ENCODE measurements at regions not wholly inside any gene's neighbourhood (a gene's known extent, or its start where the extent isn't known, plus 50 kb on each side); places are given as distances from the start of the nearest gene placed in this dataset.

DNA sequence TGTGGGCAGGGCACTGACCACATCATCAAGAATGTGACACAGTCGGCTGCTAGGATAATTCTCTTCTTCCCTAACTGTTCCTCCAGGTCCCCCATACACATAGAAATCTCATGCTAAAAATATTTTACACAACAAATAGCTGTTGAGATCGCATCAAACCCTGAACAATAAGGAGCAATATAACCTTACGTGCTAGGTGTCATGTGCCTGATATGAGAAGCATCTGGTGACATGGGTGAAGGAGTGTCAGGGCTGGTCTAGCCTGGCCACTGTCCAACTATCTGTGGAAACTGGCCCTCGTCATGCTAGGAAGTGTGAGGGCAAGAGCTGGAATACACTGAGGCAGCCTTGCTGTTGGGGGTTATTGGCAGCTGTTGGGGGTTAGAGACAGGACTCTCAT lies 167.3 kb upstream of the PGRMC2 start (continued):
- TF ChIP-seq, protein P1, sequence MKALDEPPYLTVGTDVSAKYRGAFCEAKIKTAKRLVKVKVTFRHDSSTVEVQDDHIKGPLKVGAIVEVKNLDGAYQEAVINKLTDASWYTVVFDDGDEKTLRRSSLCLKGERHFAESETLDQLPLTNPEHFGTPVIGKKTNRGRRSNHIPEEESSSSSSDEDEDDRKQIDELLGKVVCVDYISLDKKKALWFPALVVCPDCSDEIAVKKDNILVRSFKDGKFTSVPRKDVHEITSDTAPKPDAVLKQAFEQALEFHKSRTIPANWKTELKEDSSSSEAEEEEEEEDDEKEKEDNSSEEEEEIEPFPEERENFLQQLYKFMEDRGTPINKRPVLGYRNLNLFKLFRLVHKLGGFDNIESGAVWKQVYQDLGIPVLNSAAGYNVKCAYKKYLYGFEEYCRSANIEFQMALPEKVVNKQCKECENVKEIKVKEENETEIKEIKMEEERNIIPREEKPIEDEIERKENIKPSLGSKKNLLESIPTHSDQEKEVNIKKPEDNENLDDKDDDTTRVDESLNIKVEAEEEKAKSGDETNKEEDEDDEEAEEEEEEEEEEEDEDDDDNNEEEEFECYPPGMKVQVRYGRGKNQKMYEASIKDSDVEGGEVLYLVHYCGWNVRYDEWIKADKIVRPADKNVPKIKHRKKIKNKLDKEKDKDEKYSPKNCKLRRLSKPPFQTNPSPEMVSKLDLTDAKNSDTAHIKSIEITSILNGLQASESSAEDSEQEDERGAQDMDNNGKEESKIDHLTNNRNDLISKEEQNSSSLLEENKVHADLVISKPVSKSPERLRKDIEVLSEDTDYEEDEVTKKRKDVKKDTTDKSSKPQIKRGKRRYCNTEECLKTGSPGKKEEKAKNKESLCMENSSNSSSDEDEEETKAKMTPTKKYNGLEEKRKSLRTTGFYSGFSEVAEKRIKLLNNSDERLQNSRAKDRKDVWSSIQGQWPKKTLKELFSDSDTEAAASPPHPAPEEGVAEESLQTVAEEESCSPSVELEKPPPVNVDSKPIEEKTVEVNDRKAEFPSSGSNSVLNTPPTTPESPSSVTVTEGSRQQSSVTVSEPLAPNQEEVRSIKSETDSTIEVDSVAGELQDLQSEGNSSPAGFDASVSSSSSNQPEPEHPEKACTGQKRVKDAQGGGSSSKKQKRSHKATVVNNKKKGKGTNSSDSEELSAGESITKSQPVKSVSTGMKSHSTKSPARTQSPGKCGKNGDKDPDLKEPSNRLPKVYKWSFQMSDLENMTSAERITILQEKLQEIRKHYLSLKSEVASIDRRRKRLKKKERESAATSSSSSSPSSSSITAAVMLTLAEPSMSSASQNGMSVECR (CRISPR knock-in tag; IDR thresholded peaks at IDR 0.05; ENCODE audit: borderline replicate concordance): no peak
- TF ChIP-seq ZNF396 (CRISPR knock-in tag; IDR thresholded peaks at IDR 0.05; ENCODE audit: borderline replicate concordance): no peak
- TF ChIP-seq, protein P2, sequence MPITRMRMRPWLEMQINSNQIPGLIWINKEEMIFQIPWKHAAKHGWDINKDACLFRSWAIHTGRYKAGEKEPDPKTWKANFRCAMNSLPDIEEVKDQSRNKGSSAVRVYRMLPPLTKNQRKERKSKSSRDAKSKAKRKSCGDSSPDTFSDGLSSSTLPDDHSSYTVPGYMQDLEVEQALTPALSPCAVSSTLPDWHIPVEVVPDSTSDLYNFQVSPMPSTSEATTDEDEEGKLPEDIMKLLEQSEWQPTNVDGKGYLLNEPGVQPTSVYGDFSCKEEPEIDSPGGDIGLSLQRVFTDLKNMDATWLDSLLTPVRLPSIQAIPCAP (CRISPR knock-in tag; IDR thresholded peaks at IDR 0.05): no peak
- TF ChIP-seq CREB1 (CRISPR knock-in tag; IDR thresholded peaks at IDR 0.05): no peak
- no peak for TF ChIP-seq ETV6 (CRISPR knock-in tag; IDR thresholded peaks at IDR 0.05)
- no peak for TF ChIP-seq TCF7 (CRISPR knock-in tag; IDR thresholded peaks at IDR 0.05; ENCODE audit: low read depth)
- no peak for TF ChIP-seq RORB (CRISPR knock-in tag; IDR thresholded peaks at IDR 0.05)
- no peak for TF ChIP-seq ZNF121 (CRISPR knock-in tag; IDR thresholded peaks at IDR 0.05)
- TF ChIP-seq MXD4 (CRISPR knock-in tag; IDR thresholded peaks at IDR 0.05; ENCODE audit: borderline replicate concordance): no peak
- TF ChIP-seq, protein P3, sequence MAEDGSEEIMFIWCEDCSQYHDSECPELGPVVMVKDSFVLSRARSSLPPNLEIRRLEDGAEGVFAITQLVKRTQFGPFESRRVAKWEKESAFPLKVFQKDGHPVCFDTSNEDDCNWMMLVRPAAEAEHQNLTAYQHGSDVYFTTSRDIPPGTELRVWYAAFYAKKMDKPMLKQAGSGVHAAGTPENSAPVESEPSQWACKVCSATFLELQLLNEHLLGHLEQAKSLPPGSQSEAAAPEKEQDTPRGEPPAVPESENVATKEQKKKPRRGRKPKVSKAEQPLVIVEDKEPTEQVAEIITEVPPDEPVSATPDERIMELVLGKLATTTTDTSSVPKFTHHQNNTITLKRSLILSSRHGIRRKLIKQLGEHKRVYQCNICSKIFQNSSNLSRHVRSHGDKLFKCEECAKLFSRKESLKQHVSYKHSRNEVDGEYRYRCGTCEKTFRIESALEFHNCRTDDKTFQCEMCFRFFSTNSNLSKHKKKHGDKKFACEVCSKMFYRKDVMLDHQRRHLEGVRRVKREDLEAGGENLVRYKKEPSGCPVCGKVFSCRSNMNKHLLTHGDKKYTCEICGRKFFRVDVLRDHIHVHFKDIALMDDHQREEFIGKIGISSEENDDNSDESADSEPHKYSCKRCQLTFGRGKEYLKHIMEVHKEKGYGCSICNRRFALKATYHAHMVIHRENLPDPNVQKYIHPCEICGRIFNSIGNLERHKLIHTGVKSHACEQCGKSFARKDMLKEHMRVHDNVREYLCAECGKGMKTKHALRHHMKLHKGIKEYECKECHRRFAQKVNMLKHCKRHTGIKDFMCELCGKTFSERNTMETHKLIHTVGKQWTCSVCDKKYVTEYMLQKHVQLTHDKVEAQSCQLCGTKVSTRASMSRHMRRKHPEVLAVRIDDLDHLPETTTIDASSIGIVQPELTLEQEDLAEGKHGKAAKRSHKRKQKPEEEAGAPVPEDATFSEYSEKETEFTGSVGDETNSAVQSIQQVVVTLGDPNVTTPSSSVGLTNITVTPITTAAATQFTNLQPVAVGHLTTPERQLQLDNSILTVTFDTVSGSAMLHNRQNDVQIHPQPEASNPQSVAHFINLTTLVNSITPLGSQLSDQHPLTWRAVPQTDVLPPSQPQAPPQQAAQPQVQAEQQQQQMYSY (CRISPR knock-in tag; IDR thresholded peaks at IDR 0.05): no peak
- no peak for TF ChIP-seq CBFB (CRISPR knock-in tag; IDR thresholded peaks at IDR 0.05; ENCODE audit: low read depth)
- TF ChIP-seq SMAD3 (CRISPR knock-in tag; IDR thresholded peaks at IDR 0.05; ENCODE audit: borderline replicate concordance): no peak
- TF ChIP-seq TEAD4 (CRISPR knock-in tag; IDR thresholded peaks at IDR 0.05): no peak
- TF ChIP-seq, protein P4, sequence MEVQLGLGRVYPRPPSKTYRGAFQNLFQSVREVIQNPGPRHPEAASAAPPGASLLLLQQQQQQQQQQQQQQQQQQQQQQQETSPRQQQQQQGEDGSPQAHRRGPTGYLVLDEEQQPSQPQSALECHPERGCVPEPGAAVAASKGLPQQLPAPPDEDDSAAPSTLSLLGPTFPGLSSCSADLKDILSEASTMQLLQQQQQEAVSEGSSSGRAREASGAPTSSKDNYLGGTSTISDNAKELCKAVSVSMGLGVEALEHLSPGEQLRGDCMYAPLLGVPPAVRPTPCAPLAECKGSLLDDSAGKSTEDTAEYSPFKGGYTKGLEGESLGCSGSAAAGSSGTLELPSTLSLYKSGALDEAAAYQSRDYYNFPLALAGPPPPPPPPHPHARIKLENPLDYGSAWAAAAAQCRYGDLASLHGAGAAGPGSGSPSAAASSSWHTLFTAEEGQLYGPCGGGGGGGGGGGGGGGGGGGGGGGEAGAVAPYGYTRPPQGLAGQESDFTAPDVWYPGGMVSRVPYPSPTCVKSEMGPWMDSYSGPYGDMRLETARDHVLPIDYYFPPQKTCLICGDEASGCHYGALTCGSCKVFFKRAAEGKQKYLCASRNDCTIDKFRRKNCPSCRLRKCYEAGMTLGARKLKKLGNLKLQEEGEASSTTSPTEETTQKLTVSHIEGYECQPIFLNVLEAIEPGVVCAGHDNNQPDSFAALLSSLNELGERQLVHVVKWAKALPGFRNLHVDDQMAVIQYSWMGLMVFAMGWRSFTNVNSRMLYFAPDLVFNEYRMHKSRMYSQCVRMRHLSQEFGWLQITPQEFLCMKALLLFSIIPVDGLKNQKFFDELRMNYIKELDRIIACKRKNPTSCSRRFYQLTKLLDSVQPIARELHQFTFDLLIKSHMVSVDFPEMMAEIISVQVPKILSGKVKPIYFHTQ (CRISPR knock-in tag; IDR thresholded peaks at IDR 0.05): no peak

DNA sequence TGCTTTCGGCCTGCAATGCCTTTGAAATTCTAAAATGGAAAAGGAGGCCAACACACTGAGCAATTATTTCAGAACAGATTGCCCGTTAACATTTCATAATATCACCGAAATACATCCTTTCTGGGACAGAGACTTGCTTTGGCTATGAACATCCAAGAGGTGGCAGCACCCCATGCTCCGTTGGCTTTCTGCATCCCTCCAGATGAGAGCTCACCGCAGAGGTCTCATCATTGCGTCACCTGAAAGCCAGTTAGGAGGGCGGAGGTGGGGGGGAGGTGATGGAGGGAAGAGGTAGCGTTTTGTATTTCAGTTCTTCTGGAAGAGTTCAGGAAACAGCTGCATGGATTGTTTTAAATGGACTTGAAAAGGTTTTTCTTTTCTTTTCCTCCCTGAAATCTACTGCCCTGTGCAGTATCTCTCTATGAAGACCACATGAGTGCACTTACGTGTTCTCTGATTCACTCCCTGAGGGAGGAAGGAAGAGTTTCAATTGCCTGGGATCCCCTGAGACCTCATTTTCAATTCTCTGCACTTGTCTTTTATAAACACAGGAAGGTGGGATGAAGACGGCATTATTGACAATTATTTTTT lies 166.8 kb upstream of the PGRMC2 start:
- CTCF ChIA-PET: interaction anchor here (0.5 to 2.4 kb wide), 44 partner anchors 9 to 1163 kb away, joined by 3 to 22 read pairs (median 4); partner anchors contain the start of gene PGRMC2
- no peak overlapping the region for H3K27ac Mint-ChIP-seq
- POLR2A ChIA-PET: interaction anchor here (1.0 kb wide), 1 partner anchor 358 kb away, joined by 3 read pairs; no protein-coding TSS in a partner anchor
- TF ChIP-seq, protein P5, sequence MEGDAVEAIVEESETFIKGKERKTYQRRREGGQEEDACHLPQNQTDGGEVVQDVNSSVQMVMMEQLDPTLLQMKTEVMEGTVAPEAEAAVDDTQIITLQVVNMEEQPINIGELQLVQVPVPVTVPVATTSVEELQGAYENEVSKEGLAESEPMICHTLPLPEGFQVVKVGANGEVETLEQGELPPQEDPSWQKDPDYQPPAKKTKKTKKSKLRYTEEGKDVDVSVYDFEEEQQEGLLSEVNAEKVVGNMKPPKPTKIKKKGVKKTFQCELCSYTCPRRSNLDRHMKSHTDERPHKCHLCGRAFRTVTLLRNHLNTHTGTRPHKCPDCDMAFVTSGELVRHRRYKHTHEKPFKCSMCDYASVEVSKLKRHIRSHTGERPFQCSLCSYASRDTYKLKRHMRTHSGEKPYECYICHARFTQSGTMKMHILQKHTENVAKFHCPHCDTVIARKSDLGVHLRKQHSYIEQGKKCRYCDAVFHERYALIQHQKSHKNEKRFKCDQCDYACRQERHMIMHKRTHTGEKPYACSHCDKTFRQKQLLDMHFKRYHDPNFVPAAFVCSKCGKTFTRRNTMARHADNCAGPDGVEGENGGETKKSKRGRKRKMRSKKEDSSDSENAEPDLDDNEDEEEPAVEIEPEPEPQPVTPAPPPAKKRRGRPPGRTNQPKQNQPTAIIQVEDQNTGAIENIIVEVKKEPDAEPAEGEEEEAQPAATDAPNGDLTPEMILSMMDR (IDR thresholded peaks at IDR 0.05): peak; percentile 35; the same call in 1 of the 2 replicates
- no peak for TF ChIP-seq ZNF121 (CRISPR knock-in tag; IDR thresholded peaks at IDR 0.05)
- TF ChIP-seq GABPB1 (CRISPR knock-in tag; IDR thresholded peaks at IDR 0.05): peak; percentile 91
- TF ChIP-seq, protein P6, sequence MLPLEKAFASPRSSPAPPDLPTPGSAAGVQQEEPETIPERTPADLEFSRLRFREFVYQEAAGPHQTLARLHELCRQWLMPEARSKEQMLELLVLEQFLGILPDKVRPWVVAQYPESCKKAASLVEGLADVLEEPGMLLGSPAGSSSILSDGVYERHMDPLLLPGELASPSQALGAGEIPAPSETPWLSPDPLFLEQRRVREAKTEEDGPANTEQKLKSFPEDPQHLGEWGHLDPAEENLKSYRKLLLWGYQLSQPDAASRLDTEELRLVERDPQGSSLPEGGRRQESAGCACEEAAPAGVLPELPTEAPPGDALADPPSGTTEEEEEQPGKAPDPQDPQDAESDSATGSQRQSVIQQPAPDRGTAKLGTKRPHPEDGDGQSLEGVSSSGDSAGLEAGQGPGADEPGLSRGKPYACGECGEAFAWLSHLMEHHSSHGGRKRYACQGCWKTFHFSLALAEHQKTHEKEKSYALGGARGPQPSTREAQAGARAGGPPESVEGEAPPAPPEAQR (CRISPR knock-in tag; IDR thresholded peaks at IDR 0.05): no peak
- TF ChIP-seq, protein P7, sequence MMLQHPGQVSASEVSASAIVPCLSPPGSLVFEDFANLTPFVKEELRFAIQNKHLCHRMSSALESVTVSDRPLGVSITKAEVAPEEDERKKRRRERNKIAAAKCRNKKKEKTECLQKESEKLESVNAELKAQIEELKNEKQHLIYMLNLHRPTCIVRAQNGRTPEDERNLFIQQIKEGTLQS (CRISPR knock-in tag; conservative IDR thresholded peaks at IDR 0.05): peak; percentile 93
- H3K27me3 Mint-ChIP-seq (ENCODE audit: low read depth): no peaks in the 10 kb centered on the region; the same call in 1 of the 2 replicates
- DNase-seq (ENCODE audit: low spot score) (peak; percentile 84), ATAC-seq (peak; percentile 99)
- H3K36me3 Mint-ChIP-seq: no peaks in the 10 kb centered on the region
- no peak overlapping the region for H3K4me3 Mint-ChIP-seq
- peaks cover 5% of the 10 kb centered on the region for H3K4me1 Mint-ChIP-seq
- no peaks in the 10 kb centered on the region for H3K9me3 Mint-ChIP-seq
